ENCODE measurements at regions not wholly inside any gene's neighbourhood (a gene's known extent, or its start where the extent isn't known, plus 50 kb on each side); places are given as distances from the start of the nearest gene placed in this dataset.

GRCh38 chr2:164061129-164061746 is 325.4 kb upstream of the FIGN start:
- Histone ChIP-seq H2BK120ac (ENCODE audit: low read depth, low read length) (no peak overlapping the region), H3K4me2 (ENCODE audit: low read depth, low read length) (no peak overlapping the region), H3K27me3 (ENCODE audit: control insufficient read depth, insufficient read depth, low read length) (no peaks in the 10 kb centered on the region), H3K4ac (ENCODE audit: low read depth, low read length) (no peak overlapping the region), H3K14ac (replicated peaks; ENCODE audit: low read depth, low read length) (no peak overlapping the region), H3K9me1 (ENCODE audit: insufficient read depth, low read length) (no peaks in the 10 kb centered on the region), H3K27ac (ENCODE audit: insufficient read depth, low read length) (no peak overlapping the region), H2BK15ac (ENCODE audit: low read depth, low read length) (no peak overlapping the region), H3K18ac (ENCODE audit: low read depth, low read length) (no peak overlapping the region), H4K20me1 (ENCODE audit: insufficient read depth, low read length) (no peaks in the 10 kb centered on the region), H4K5ac (ENCODE audit: low read depth, low read length) (no peak overlapping the region), H3K9me3 (ENCODE audit: control insufficient read depth, insufficient read depth, low read length) (no peaks in the 10 kb centered on the region), H2BK5ac (ENCODE audit: low read depth, low read length, poor library complexity, severe bottlenecking) (no peak overlapping the region), H2AK9ac (replicated peaks; ENCODE audit: low read depth, low read length, poor library complexity) (no peak overlapping the region), H2AFZ (replicated peaks; ENCODE audit: low read length, poor library complexity) (no peak overlapping the region), H2BK20ac (ENCODE audit: low read depth, low read length) (no peak overlapping the region), H3K23ac (ENCODE audit: low read depth, low read length) (no peak overlapping the region), H3K4me3 (ENCODE audit: insufficient read depth, low read depth, low read length) (no peak overlapping the region), H3K36me3 (ENCODE audit: control insufficient read depth, insufficient read depth, low read length) (no peaks in the 10 kb centered on the region), H3K79me1 (ENCODE audit: low read depth in 1 of 2, low read length in 2 of 2) (no peaks in the 10 kb centered on the region), H4K8ac (ENCODE audit: low read depth in 2 of 2, low read length in 2 of 2) (no peak overlapping the region), H3K9ac (ENCODE audit: low read depth, low read length) (no peak overlapping the region), H4K91ac (ENCODE audit: insufficient read depth, low read depth, low read length) (no peak overlapping the region), H2AK5ac (ENCODE audit: low read depth, low read length) (no peak overlapping the region), H3K4me1 (ENCODE audit: control insufficient read depth, insufficient read depth, low read length) (no peaks in the 10 kb centered on the region), H3K56ac (ENCODE audit: extremely low read depth, insufficient read depth, low read length) (no peak overlapping the region)
- peak; percentile 21 for DNase-seq
- CTCF ChIA-PET, result interaction anchor here (1.0 to 1.2 kb wide), 7 partner anchors 9 to 880 kb away, joined by 3 to 11 read pairs (median 4); no protein-coding TSS in a partner anchor
- TF ChIP-seq CTCF (conservative IDR thresholded peaks at IDR 0.05; ENCODE audit: low read depth, low read length) (peak; percentile 66), SMC3 (IDR thresholded peaks at IDR 0.05; ENCODE audit: low read depth, low read length) (peak; percentile 59), RAD21 (IDR thresholded peaks at IDR 0.05; ENCODE audit: low read length) (peak; percentile 66), POLR2A (IDR thresholded peaks at IDR 0.05; ENCODE audit: low read depth, low read length) (no peak), RFX5 (IDR thresholded peaks at IDR 0.05; ENCODE audit: low read depth, low read length) (no peak), MAZ (IDR thresholded peaks at IDR 0.05; ENCODE audit: borderline replicate concordance, low read depth, low read length) (no peak), CEBPB (IDR thresholded peaks at IDR 0.05; ENCODE audit: low read depth, low read length) (no peak), USF2 (IDR thresholded peaks at IDR 0.05; ENCODE audit: low read depth, low read length) (no peak), NFE2L2 (IDR thresholded peaks at IDR 0.05; ENCODE audit: low read depth, low read length) (no peak)
- ATAC-seq (ENCODE audit: low read depth), result peak; percentile 59; the same call in 1 of the 2 replicates
- WGBS, 2 experiments (ENCODE audit: extremely low coverage in 2 of 2, insufficient read length in 1 of 2), result no CpG with 5 or more reads among the region's 2 CpGs
- in situ Hi-C loops (cut with MboI; ENCODE audit: low sequenced_read_pairs), result loop anchor here (5.0 kb wide), 1 partner anchor 879 kb away; no protein-coding TSS in a partner anchor
- no TSS peak for BruUV-seq (replicated peaks)
- intact Hi-C loops (cut with micrococcal nuclease), result loop anchor here (1.0 to 2.0 kb wide), 2 partner anchors 715 to 870 kb away; no protein-coding TSS in a partner anchor
- dilution Hi-C loops (cut with HindIII; ENCODE audit: low sequenced_read_pairs, unreplicated experiment), result no loop called here
- POLR2A ChIA-PET (ENCODE audit: unreplicated experiment), result no interaction called here

Data from IMR-90 (cell line).